HFF-Myc (cell line): ENCODE measurements at regions not wholly inside any gene's neighbourhood (a gene's known extent, or its start where the extent isn't known, plus 50 kb on each side); places are given as distances from the start of the nearest gene placed in this dataset.

Source experiments
- DNase-seq: peaks from one replicate; pipeline ENCODE4 v3.0.0-alpha.2; 2011; ENCODE audit warnings: low read depth; ENCODE audit errors: extremely low read depth
- H3K4me3 ChIP-seq: replicated peaks from 2 replicates; pipeline ENCODE4 v1.5.1; 2011; ENCODE audit warnings: low read depth, mild to moderate bottlenecking, control low read depth, low read length
- CTCF ChIP-seq: IDR thresholded peaks from 2 replicates; pipeline ENCODE4 v1.5.1; 2012; ENCODE audit warnings: mild to moderate bottlenecking, low read depth, low read length, control low read depth; ENCODE audit errors: missing control alignments

- TF ChIP-seq CTCF = no peak
- no peak overlapping the region for H3K4me3 ChIP-seq
- no peak for DNase-seq
Observed at GRCh38 chr2:20882466-20883170, 59.7 kb upstream of the LDAH start.

- no peak for TF ChIP-seq CTCF
- no peak overlapping the region for H3K4me3 ChIP-seq
- no peak for DNase-seq
Observed at GRCh38 chr2:20880221-20880771, 57.4 kb upstream of the LDAH start.

GRCh38 chr2:20879221-20879620 lies 56.3 kb upstream of the LDAH start:
- H3K4me3 ChIP-seq = no peak overlapping the region
- DNase-seq = no peak
- TF ChIP-seq CTCF = no peak

GRCh38 chr2:20877960-20878359 lies 55.1 kb upstream of the LDAH start:
- no peak for TF ChIP-seq CTCF
- DNase-seq = no peak
- no peak overlapping the region for H3K4me3 ChIP-seq
